H9 (cell line): ENCODE measurements at regions not wholly inside any gene's neighbourhood (a gene's known extent, or its start where the extent isn't known, plus 50 kb on each side); places are given as distances from the start of the nearest gene placed in this dataset.

Source experiments
- DNase-seq: peaks from one replicate; pipeline ENCODE4 v3.0.0-alpha.2; 2017
- H2AFZ ChIP-seq: one replicate; pipeline ENCODE4 v1.6.1; 2013; ENCODE audit warnings: mild to moderate bottlenecking, low read length, control low read depth, moderate library complexity
- H2AK5ac ChIP-seq: 2 replicates; pipeline ENCODE4 v1.6.1; 2013; ENCODE audit warnings: low read length, control low read depth, mixed read lengths; ENCODE audit not compliant: insufficient read length
- H2BK120ac ChIP-seq: one replicate; pipeline ENCODE4 v1.6.1; 2013; ENCODE audit warnings: low read depth, mild to moderate bottlenecking, low read length, control low read depth, inconsistent platforms; ENCODE audit not compliant: poor library complexity, severe bottlenecking
- H2BK12ac ChIP-seq: 2 replicates; pipeline ENCODE4 v1.6.1; 2013; ENCODE audit warnings: low read length, control low read depth, mixed read lengths, low read depth; ENCODE audit not compliant: insufficient read length
- H2BK15ac ChIP-seq: 2 replicates; pipeline ENCODE4 v1.6.1; 2013; ENCODE audit warnings: low read depth, low read length, control low read depth
- H2BK20ac ChIP-seq: one replicate; pipeline ENCODE4 v1.6.1; 2013; ENCODE audit warnings: low read depth, mild to moderate bottlenecking, low read length, control low read depth, inconsistent platforms; ENCODE audit not compliant: poor library complexity, severe bottlenecking
- H2BK5ac ChIP-seq: 2 replicates; pipeline ENCODE4 v1.6.1; 2013; ENCODE audit warnings: low read length, control low read depth, mixed read lengths; ENCODE audit not compliant: insufficient read length
- H3K14ac ChIP-seq: 2 replicates; pipeline ENCODE4 v1.6.1; 2013; ENCODE audit warnings: low read length, control low read depth; ENCODE audit not compliant: insufficient read depth
- H3K18ac ChIP-seq: 2 replicates; pipeline ENCODE4 v1.6.1; 2013; ENCODE audit warnings: low read depth, mild to moderate bottlenecking, mixed read lengths, low read length, control low read depth; ENCODE audit not compliant: insufficient read length
- H3K23ac ChIP-seq: 2 replicates; pipeline ENCODE4 v1.6.1; 2013; ENCODE audit warnings: low read length, control low read depth, mixed read lengths, low read depth; ENCODE audit not compliant: insufficient read length
- H3K23me2 ChIP-seq: 2 replicates; pipeline ENCODE4 v1.6.1; 2013; ENCODE audit warnings: low read depth, mild to moderate bottlenecking, mixed read lengths, low read length, control low read depth; ENCODE audit not compliant: insufficient read length, poor library complexity, severe bottlenecking
- H3K27ac ChIP-seq: 2 replicates; pipeline ENCODE4 v1.5.1; 2013; ENCODE audit warnings: low read length, control low read depth, mixed read lengths, low read depth; ENCODE audit not compliant: insufficient read length
- H3K27me3 ChIP-seq: 2 replicates; pipeline ENCODE4 v1.6.1; 2013; ENCODE audit warnings: low read length, control low read depth, inconsistent platforms; ENCODE audit not compliant: insufficient read depth
- H3K4ac ChIP-seq: 2 replicates; pipeline ENCODE4 v1.6.1; 2013; ENCODE audit warnings: low read depth, mild to moderate bottlenecking, control low read depth, inconsistent platforms, low read length, moderate library complexity
- H3K4me1 ChIP-seq: 2 replicates; pipeline ENCODE4 v1.6.1; 2013; ENCODE audit warnings: low read length, control low read depth, inconsistent platforms; ENCODE audit not compliant: insufficient read depth
- H3K4me2 ChIP-seq: 2 replicates; pipeline ENCODE4 v1.6.1; 2013; ENCODE audit warnings: low read length, control low read depth, mixed read lengths; ENCODE audit not compliant: insufficient read length, insufficient read depth
- H3K56ac ChIP-seq: 2 replicates; pipeline ENCODE4 v1.6.1; 2013; ENCODE audit warnings: low read depth, mild to moderate bottlenecking, mixed read lengths, low read length, control low read depth; ENCODE audit not compliant: insufficient read length
- H3K79me1 ChIP-seq: 2 replicates; pipeline ENCODE4 v1.6.1; 2013; ENCODE audit warnings: low read depth, mild to moderate bottlenecking, moderate library complexity, low read length, control low read depth, inconsistent platforms; ENCODE audit not compliant: insufficient read depth, poor library complexity, severe bottlenecking
- H3K79me2 ChIP-seq: 2 replicates; pipeline ENCODE4 v1.6.1; 2013; ENCODE audit warnings: low read length, control low read depth, inconsistent platforms; ENCODE audit not compliant: insufficient read depth
- H3K9ac ChIP-seq: 2 replicates; pipeline ENCODE4 v1.6.1; 2013; ENCODE audit warnings: low read length, control low read depth, mixed read lengths; ENCODE audit not compliant: insufficient read length; ENCODE audit errors: extremely low read depth
- H3K9me3 ChIP-seq: one replicate; pipeline ENCODE4 v1.6.1; 2013; ENCODE audit warnings: low read depth, low read length, inconsistent platforms; ENCODE audit not compliant: control insufficient read depth
- H3T11ph ChIP-seq: one replicate; pipeline ENCODE4 v1.6.1; 2013; ENCODE audit warnings: mild to moderate bottlenecking, low read length, control low read depth, inconsistent platforms
- H4K20me1 ChIP-seq: one replicate; pipeline ENCODE4 v1.6.1; 2013; ENCODE audit not compliant: control insufficient read depth, insufficient read length, insufficient read depth
- H4K5ac ChIP-seq: 2 replicates; pipeline ENCODE4 v1.6.1; 2013; ENCODE audit warnings: low read depth, mild to moderate bottlenecking, mixed read lengths, low read length, control low read depth; ENCODE audit not compliant: insufficient read length
- H4K8ac ChIP-seq: replicated peaks from 2 replicates; pipeline ENCODE4 v1.6.1; 2013; ENCODE audit warnings: low read length, control low read depth, mixed read lengths, low read depth; ENCODE audit not compliant: insufficient read length
- H4K91ac ChIP-seq: 2 replicates; pipeline ENCODE4 v1.6.1; 2013; ENCODE audit warnings: low read depth, mild to moderate bottlenecking, moderate library complexity, mixed read lengths, low read length, control low read depth; ENCODE audit not compliant: insufficient read length
- H3K27ac Mint-ChIP-seq, 3 experiments: 2 replicates in 2 of 3; 3 replicates in 1 of 3; pipeline ENCODE4 v1.8.0; 2020 to 2021; ENCODE audit warnings: mixed read lengths in 3 of 3, mild to moderate bottlenecking in 1 of 3, moderate library complexity in 1 of 3
- H3K27me3 Mint-ChIP-seq: 2 replicates; pipeline ENCODE4 v1.8.0; 2021; ENCODE audit warnings: low read depth, mild to moderate bottlenecking, moderate library complexity, mixed read lengths
- H3K36me3 Mint-ChIP-seq, 3 experiments: 2 replicates in 2 of 3; 3 replicates in 1 of 3; pipeline ENCODE4 v1.8.0; 2020 to 2021; ENCODE audit warnings: low read depth in 3 of 3, mixed read lengths in 3 of 3; ENCODE audit not compliant: insufficient read depth in 1 of 3
- H3K4me1 Mint-ChIP-seq, 2 experiments: 2 replicates each; pipeline ENCODE4 v1.8.0; 2020; ENCODE audit warnings: mixed read lengths in 2 of 2
- H3K4me3 Mint-ChIP-seq, 2 experiments: 2 replicates in 1 of 2; 3 replicates in 1 of 2; pipeline ENCODE4 v1.8.0; 2020 to 2021; ENCODE audit warnings: mild to moderate bottlenecking in 2 of 2, mixed read lengths in 2 of 2, moderate library complexity in 1 of 2
- H3K9me3 Mint-ChIP-seq, 2 experiments: 2 replicates in 1 of 2; 3 replicates in 1 of 2; pipeline ENCODE4 v1.8.0; 2020; ENCODE audit warnings: mild to moderate bottlenecking in 2 of 2, mixed read lengths in 2 of 2, moderate library complexity in 1 of 2
- CTCF ChIP-seq: fragments of 200-600 bp; sonication (generic); conservative IDR thresholded peaks from 3 replicates; pipeline ENCODE4 v1.8.0; 2021; ENCODE audit warnings: antibody characterized with exemption, mild to moderate bottlenecking

- no peaks in the 10 kb centered on the region for H3K4me1 ChIP-seq
- no peaks in the 10 kb centered on the region for H3K79me2 ChIP-seq
- no peak overlapping the region for H4K8ac ChIP-seq
- no peak overlapping the region for H3K9ac ChIP-seq
- no peak overlapping the region for H2BK12ac ChIP-seq
- H3K9me3 Mint-ChIP-seq = no peaks in the 10 kb centered on the region
- no peaks in the 10 kb centered on the region; a peak in 1 of 4 replicates for H3K4me1 Mint-ChIP-seq
- H2AK5ac ChIP-seq = no peak overlapping the region
- no peak overlapping the region for H2BK120ac ChIP-seq
- no peak overlapping the region for H3K4me3 Mint-ChIP-seq
- no peak overlapping the region for H4K91ac ChIP-seq
- H3K36me3 Mint-ChIP-seq = no peaks in the 10 kb centered on the region
- no peak overlapping the region for H2AFZ ChIP-seq
- no peaks in the 10 kb centered on the region for H3K9me3 ChIP-seq
- no peak for DNase-seq
- H2BK5ac ChIP-seq = no peak overlapping the region
- no peak overlapping the region for H3K56ac ChIP-seq
- no peak overlapping the region for H3K27ac Mint-ChIP-seq
- H2BK20ac ChIP-seq = no peak overlapping the region
- no peak overlapping the region for H3K27ac ChIP-seq
- no peaks in the 10 kb centered on the region for H3K79me1 ChIP-seq
- no peak overlapping the region for H3K23ac ChIP-seq
- no peak overlapping the region for H3K4me2 ChIP-seq
- H4K20me1 ChIP-seq = no peaks in the 10 kb centered on the region
- no peak for TF ChIP-seq CTCF
- no peak overlapping the region for H3K18ac ChIP-seq
- no peak overlapping the region for H3T11ph ChIP-seq
- H3K27me3 Mint-ChIP-seq = no peaks in the 10 kb centered on the region; the same call in 1 of the 2 replicates
- no peak overlapping the region for H2BK15ac ChIP-seq
- H3K23me2 ChIP-seq = no peaks in the 10 kb centered on the region
- no peak overlapping the region for H3K14ac ChIP-seq
- H3K27me3 ChIP-seq = no peaks in the 10 kb centered on the region
- no peak overlapping the region for H4K5ac ChIP-seq
- H3K4ac ChIP-seq = no peak overlapping the region
These were observed 1027.0 kb upstream of the AUTS2 start for GRCh38 chr7:68571286-68571685.
